H1 (cell line): ENCODE measurements at regions not wholly inside any gene's neighbourhood (a gene's known extent, or its start where the extent isn't known, plus 50 kb on each side); places are given as distances from the start of the nearest gene placed in this dataset.

ENCODE experiments used
- CTCF ChIA-PET: fragments of 300-600 bp; sonication (Branson Sonifier 250); formaldehyde crosslinking; loops from one replicate; lab custom pipeline; 2021; ENCODE audit not compliant: partially characterized antibody; lab: Charles Lee
- POLR2A ChIA-PET: fragments of 300-600 bp; sonication (Branson Sonifier 250); formaldehyde crosslinking; loops from one replicate; lab custom pipeline; 2021; ENCODE audit warnings: inconsistent platforms; ENCODE audit not compliant: partially characterized antibody; lab: Charles Lee
- DNase-seq, 2 experiments: peaks; one replicate each; pipeline versions ENCODE4 v3.0.0 to v3.0.0-alpha.2; 2010 to 2022; ENCODE audit warnings: low spot score in 2 of 2, low read depth in 1 of 2, mixed read lengths in 1 of 2
- FAIRE-seq: peaks from 2 replicates; lab custom pipeline; 2011; peaks lifted over from hg19 to GRCh38; lab: Jason Lieb, UNC
- H2AFZ ChIP-seq: 2 replicates; pipeline ENCODE4 v1.8.1; 2012; ENCODE audit warnings: low read length, inconsistent platforms
- H2AK5ac ChIP-seq: 2 replicates; pipeline ENCODE4 v1.6.1; 2013; ENCODE audit warnings: low read depth, low read length
- H2BK120ac ChIP-seq: replicated peaks from 2 replicates; pipeline ENCODE3; 2013; ENCODE audit warnings: low read depth, low read length, inconsistent platforms
- H2BK12ac ChIP-seq: 2 replicates; pipeline ENCODE4 v1.6.1; 2013; ENCODE audit warnings: low read depth, low read length
- H2BK15ac ChIP-seq: 2 replicates; pipeline ENCODE4 v1.6.1; 2013; ENCODE audit warnings: low read length
- H2BK20ac ChIP-seq: 2 replicates; pipeline ENCODE4 v1.6.1; 2013; ENCODE audit warnings: low read length
- H2BK5ac ChIP-seq: 2 replicates; pipeline ENCODE4 v1.6.1; 2013; ENCODE audit warnings: low read depth, low read length
- H3K14ac ChIP-seq: 2 replicates; pipeline ENCODE4 v1.6.1; 2013; ENCODE audit warnings: inconsistent platforms; ENCODE audit not compliant: insufficient read length
- H3K18ac ChIP-seq: 2 replicates; pipeline ENCODE4 v1.6.1; 2013; ENCODE audit warnings: low read length; ENCODE audit errors: extremely low read depth
- H3K23ac ChIP-seq: 2 replicates; pipeline ENCODE4 v1.6.1; 2013; ENCODE audit warnings: inconsistent platforms; ENCODE audit not compliant: insufficient read length
- H3K23me2 ChIP-seq: 2 replicates; pipeline ENCODE4 v1.6.1; 2013; ENCODE audit warnings: low read depth, low read length
- H3K27ac ChIP-seq: 2 replicates; pipeline ENCODE4 v1.6.1; 2011; ENCODE audit warnings: low read depth, low read length, inconsistent platforms
- H3K27me3 ChIP-seq, 4 experiments: replicated peaks in 1 of 4; 1 replicate in 1 of 4; 2 replicates in 3 of 4; pipeline versions ENCODE4 v1.6.1 to v1.8.1; 2011 to 2013; ENCODE audit warnings: low read length in 3 of 4, mild to moderate bottlenecking in 3 of 4, inconsistent platforms in 2 of 4, mixed read lengths in 2 of 4, moderate library complexity in 1 of 4; ENCODE audit not compliant: control insufficient read depth in 3 of 4, insufficient read depth in 3 of 4; ENCODE audit errors: extremely low read depth in 1 of 4
- H3K36me3 ChIP-seq, 4 experiments: 2 replicates each; pipeline versions ENCODE4 v1.6.1 to v1.8.1; 2011 to 2013; ENCODE audit warnings: mild to moderate bottlenecking in 4 of 4, low read length in 3 of 4, moderate library complexity in 2 of 4, control low read depth in 1 of 4, inconsistent platforms in 1 of 4; ENCODE audit not compliant: insufficient read depth in 4 of 4, control insufficient read depth in 2 of 4
- H3K4ac ChIP-seq: replicated peaks from 2 replicates; pipeline ENCODE3; 2013; ENCODE audit warnings: low read length, low read depth, mixed read lengths, inconsistent platforms; ENCODE audit not compliant: insufficient read length
- H3K4me1 ChIP-seq, 4 experiments: replicated peaks in 1 of 4; 1 replicate in 1 of 4; 2 replicates in 3 of 4; pipeline versions ENCODE4 v1.6.1 to v1.8.1; 2011 to 2013; ENCODE audit warnings: low read length in 3 of 4, inconsistent platforms in 2 of 4, mixed read lengths in 1 of 4; ENCODE audit not compliant: insufficient read depth in 4 of 4, control insufficient read depth in 3 of 4
- H3K4me2 ChIP-seq, 2 experiments: 2 replicates each; pipeline versions ENCODE4 v1.6.1 to v1.8.1; 2011 to 2013; ENCODE audit warnings: low read depth in 2 of 2, low read length in 2 of 2, control low read depth in 1 of 2, inconsistent platforms in 1 of 2, mild to moderate bottlenecking in 1 of 2; ENCODE audit not compliant: insufficient read depth in 1 of 2
- H3K4me3 ChIP-seq, 4 experiments: fragments of 200-600, 300-600 bp in 1 of 4; sonication (generic), shearing (Covaris generic), sonication (Bioruptor Twin) in 1 of 4; 2 replicates each; pipeline versions ENCODE4 v1.5.1 to v1.8.1; 2011 to 2016; ENCODE audit warnings: low read length in 4 of 4, low read depth in 3 of 4, control low read depth in 2 of 4, inconsistent platforms in 2 of 4, mild to moderate bottlenecking in 2 of 4, mixed read lengths in 1 of 4, moderate library complexity in 1 of 4; ENCODE audit not compliant: insufficient read depth in 2 of 4; ENCODE audit errors: extremely low read depth in 1 of 4
- H3K56ac ChIP-seq: replicated peaks from 2 replicates; pipeline ENCODE3; 2013; ENCODE audit warnings: low read depth, mild to moderate bottlenecking, mixed read lengths, low read length, inconsistent platforms; ENCODE audit not compliant: insufficient read length
- H3K79me1 ChIP-seq: 2 replicates; pipeline ENCODE4 v1.6.1; 2013; ENCODE audit warnings: low read depth, low read length, control low read depth
- H3K79me2 ChIP-seq, 2 experiments: 2 replicates each; pipeline versions ENCODE4 v1.6.1 to v1.8.1; 2012 to 2013; ENCODE audit warnings: low read length in 2 of 2, mild to moderate bottlenecking in 2 of 2, inconsistent platforms in 1 of 2; ENCODE audit not compliant: insufficient read depth in 2 of 2, control insufficient read depth in 1 of 2
- H3K9ac ChIP-seq, 4 experiments: replicated peaks in 1 of 4; 1 replicate in 1 of 4; 2 replicates in 3 of 4; pipeline versions ENCODE4 v1.6.1 to v1.8.1; 2011 to 2013; ENCODE audit warnings: low read depth in 3 of 4, low read length in 3 of 4, control low read depth in 2 of 4, mild to moderate bottlenecking in 2 of 4, moderate library complexity in 2 of 4, inconsistent platforms in 1 of 4; ENCODE audit errors: extremely low read depth in 1 of 4
- H3K9me3 ChIP-seq, 2 experiments: 2 replicates each; pipeline versions ENCODE4 v1.6.1 to v1.8.1; 2012 to 2013; ENCODE audit warnings: mild to moderate bottlenecking in 2 of 2, moderate library complexity in 2 of 2, control low read depth in 1 of 2, inconsistent platforms in 1 of 2, low read depth in 1 of 2, low read length in 1 of 2, mixed read lengths in 1 of 2; ENCODE audit not compliant: insufficient read depth in 2 of 2
- H4K20me1 ChIP-seq, 2 experiments: replicated peaks in 1 of 2; 2 replicates each; pipeline versions ENCODE3 to v1.8.1; 2011 to 2013; ENCODE audit warnings: inconsistent platforms in 2 of 2, low read length in 2 of 2, mild to moderate bottlenecking in 1 of 2; ENCODE audit not compliant: insufficient read depth in 2 of 2, control insufficient read depth in 1 of 2
- H4K5ac ChIP-seq: 2 replicates; pipeline ENCODE4 v1.6.1; 2013; ENCODE audit warnings: low read length, low read depth, mixed read lengths, inconsistent platforms; ENCODE audit not compliant: insufficient read length
- H4K8ac ChIP-seq: 2 replicates; pipeline ENCODE4 v1.8.0; 2013; ENCODE audit warnings: mild to moderate bottlenecking, moderate library complexity, low read length, inconsistent platforms; ENCODE audit not compliant: insufficient read depth; ENCODE audit errors: extremely low read depth
- H4K91ac ChIP-seq: replicated peaks from 2 replicates; pipeline ENCODE3; 2013; ENCODE audit warnings: low read length, mixed read lengths, inconsistent platforms; ENCODE audit not compliant: insufficient read length
- BACH1 ChIP-seq: IDR thresholded peaks from 2 replicates; pipeline ENCODE4 v1.6.1; 2012; ENCODE audit warnings: low read length, improper control_type of control experiment
- CEBPB ChIP-seq: IDR thresholded peaks from 2 replicates; pipeline ENCODE4 v1.6.1; 2012; ENCODE audit warnings: low read depth, low read length
- CREB1 ChIP-seq: IDR thresholded peaks from 2 replicates; pipeline ENCODE4 v1.6.1; 2012; ENCODE audit warnings: inconsistent platforms
- CTBP2 ChIP-seq: IDR thresholded peaks from 2 replicates; pipeline ENCODE4 v1.7.0; 2011; ENCODE audit warnings: borderline replicate concordance, mild to moderate bottlenecking, moderate library complexity, mixed read lengths, low read length; ENCODE audit not compliant: insufficient read depth, insufficient read length
- CTCF ChIP-seq, 3 experiments: IDR thresholded peaks; 1 replicate in 2 of 3; 2 replicates in 1 of 3; pipeline versions ENCODE4 v1.5.1 to v1.6.1; 2011; ENCODE audit warnings: low read length in 3 of 3, mild to moderate bottlenecking in 3 of 3, inconsistent platforms in 2 of 3, low read depth in 1 of 3, moderate library complexity in 1 of 3; ENCODE audit not compliant: insufficient read depth in 1 of 3; ENCODE audit errors: control extremely low read depth in 1 of 3
- EGR1 ChIP-seq: IDR thresholded peaks from 2 replicates; pipeline ENCODE4 v1.6.1; 2011; ENCODE audit warnings: low read depth, low read length, borderline replicate concordance
- JUN ChIP-seq: IDR thresholded peaks from 2 replicates; pipeline ENCODE4 v1.6.1; 2011; ENCODE audit warnings: low read depth, mild to moderate bottlenecking, improper control_type of control experiment, low read length
- JUND ChIP-seq: IDR thresholded peaks from 2 replicates; pipeline ENCODE4 v1.6.1; 2011; ENCODE audit warnings: mild to moderate bottlenecking, improper control_type of control experiment, low read length
- PHF8 ChIP-seq: fragments of 200-600 bp; sonication (generic); conservative IDR thresholded peaks from 2 replicates; pipeline ENCODE4 v1.7.1; 2012; ENCODE audit warnings: low read depth, mild to moderate bottlenecking, inconsistent platforms, low read length, moderate library complexity
- SIN3A ChIP-seq, 2 experiments: IDR thresholded peaks in 1 of 2; conservative IDR thresholded peaks in 1 of 2; 2 replicates each; pipeline ENCODE4 v1.6.1; 2011 to 2012; ENCODE audit warnings: low read length in 2 of 2, improper control_type of control experiment in 1 of 2, low read depth in 1 of 2, mild to moderate bottlenecking in 1 of 2
- SIRT6 ChIP-seq: IDR thresholded peaks from one replicate; pipeline ENCODE4 v1.7.1; 2012; ENCODE audit warnings: low read length, inconsistent platforms
- SP1 ChIP-seq: IDR thresholded peaks from 2 replicates; pipeline ENCODE4 v1.6.1; 2011; ENCODE audit warnings: low read depth, low read length
- TAF7 ChIP-seq: optimal IDR thresholded peaks from 2 replicates; pipeline ENCODE3; 2011; ENCODE audit warnings: low read depth, mild to moderate bottlenecking, inconsistent platforms, low read length, moderate library complexity, borderline replicate concordance
- TCF12 ChIP-seq: IDR thresholded peaks from 2 replicates; pipeline ENCODE4 v1.6.1; 2011; ENCODE audit warnings: low read depth, mild to moderate bottlenecking, low read length
- WGBS, 2 experiments: shearing (Covaris generic) in 1 of 2; methylation state at CpG; one replicate each; pipeline versions ENCODE4 v1.1.6 to v1.1.7; 2013 to 2015; ENCODE audit warnings: low lambda C conversion rate in 2 of 2, mixed read lengths in 2 of 2, inconsistent platforms in 1 of 2, low coverage in 1 of 2, missing lambda C conversion rate in 1 of 2; ENCODE audit not compliant: insufficient replicate concordance in 2 of 2, insufficient coverage in 1 of 2, insufficient read length in 1 of 2; ENCODE audit errors: extremely low coverage in 1 of 2, missing lambda C conversion rate in 1 of 2; 5-methylcytosine and 5-hydroxymethylcytosine counted together

- DNase-seq (no peak), FAIRE-seq (no peak)
- H3K36me3 ChIP-seq, result no peaks in the 10 kb centered on the region
- no peaks in the 10 kb centered on the region for H3K79me1 ChIP-seq
- no peaks in the 10 kb centered on the region; the same call in 1 of the 2 replicates for H3K23me2 ChIP-seq
- no peak overlapping the region for H3K56ac ChIP-seq
- H3K4me3 ChIP-seq, result no peak overlapping the region
- H4K8ac ChIP-seq, result no peak overlapping the region
- 94% methylated on average over 1 of the region's 1 CpG; no CpG with 5 or more reads in 1 of the 2 experiments for WGBS, 2 experiments
- no peak overlapping the region for H2BK120ac ChIP-seq
- no peaks in the 10 kb centered on the region for H3K27me3 ChIP-seq
- H3K14ac ChIP-seq, result no peak overlapping the region
- H3K9me3 ChIP-seq, result no peaks in the 10 kb centered on the region
- H2BK5ac ChIP-seq, result no peak overlapping the region
- no peak overlapping the region for H3K9ac ChIP-seq
- no peaks in the 10 kb centered on the region for H3K79me2 ChIP-seq
- no peak overlapping the region for H3K4ac ChIP-seq
- H4K91ac ChIP-seq, result no peak overlapping the region
- ChIA-PET CTCF (no interaction called here), POLR2A (no interaction called here)
- no peak overlapping the region for H2AK5ac ChIP-seq
- H2BK12ac ChIP-seq, result no peak overlapping the region
- H2AFZ ChIP-seq, result no peak overlapping the region
- no peak overlapping the region for H2BK15ac ChIP-seq
- no peak overlapping the region for H2BK20ac ChIP-seq
- no peak overlapping the region for H3K4me2 ChIP-seq
- H3K18ac ChIP-seq, result no peak overlapping the region
- peaks cover 0 to 3% (median 0%) of the 10 kb centered on the region in 4 experiments; a peak in 1 of 7 replicates for H3K4me1 ChIP-seq
- H3K23ac ChIP-seq, result no peak overlapping the region
- H4K20me1 ChIP-seq, result no peaks in the 10 kb centered on the region
- no peak overlapping the region for H4K5ac ChIP-seq
- no peak overlapping the region for H3K27ac ChIP-seq
- TF ChIP-seq SP1 (no peak), JUND (no peak), CTCF (IDR thresholded peaks at IDR 0.05; ENCODE audit: control extremely low read depth in 1 of 3, insufficient read depth in 1 of 3, low read depth in 1 of 3, low read length in 3 of 3) (no peak), TCF12 (no peak), BACH1 (no peak), SIRT6 (no peak), CEBPB (no peak), TAF7 (no peak), JUN (no peak), CREB1 (no peak), PHF8 (no peak), EGR1 (no peak), CTBP2 (no peak), SIN3A (conservative IDR thresholded peaks at IDR 0.05 in 1 of 2, IDR thresholded peaks at IDR 0.05 in 1 of 2; ENCODE audit: low read depth in 1 of 2, low read length in 2 of 2) (no peak)
These were observed 703.1 kb downstream of the ADGRL2 start for GRCh38 chr1:82503822-82504221.
